ENCODE measurements at regions not wholly inside any gene's neighbourhood (a gene's known extent, or its start where the extent isn't known, plus 50 kb on each side); places are given as distances from the start of the nearest gene placed in this dataset.
A peak's percentile ranks its signal among the peaks of the same experiment; 100 is the strongest.

DNA sequence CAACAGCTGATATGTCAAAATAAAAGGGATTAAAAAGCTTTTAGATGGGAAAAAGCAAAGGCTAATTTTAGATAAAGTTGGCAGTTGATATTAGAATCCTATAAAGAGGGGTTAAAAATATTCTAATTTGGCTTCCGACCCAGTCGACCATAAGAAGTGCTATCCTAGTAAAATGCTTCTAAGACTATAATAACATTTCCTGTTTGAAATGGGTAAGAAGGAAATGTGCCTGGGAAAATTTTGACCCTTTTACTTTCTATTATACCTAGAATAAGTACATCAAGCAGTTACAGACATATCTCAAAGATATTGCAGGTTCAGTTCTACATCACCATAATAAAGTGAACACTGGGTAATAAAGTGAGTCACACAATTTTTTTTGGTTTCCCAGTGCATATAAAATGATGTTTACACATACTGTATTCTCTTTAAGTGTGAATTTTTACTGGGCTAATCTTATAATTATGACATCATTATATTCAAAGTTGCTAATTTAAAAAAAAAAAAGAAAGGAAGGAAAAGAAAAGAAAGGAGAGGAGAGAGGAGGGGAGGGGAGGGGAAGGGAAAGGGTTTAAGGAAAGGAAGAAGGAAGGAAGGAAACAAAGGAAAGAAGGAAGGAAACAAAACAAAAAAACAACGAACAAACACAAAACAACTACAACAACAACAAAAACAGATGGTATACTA is 308.2 kb upstream of the NR5A2 start:
- peaks cover 14% of the 10 kb centered on the region for H3K27me3 Mint-ChIP-seq
- no peaks in the 10 kb centered on the region for H3K36me3 Mint-ChIP-seq (ENCODE audit: low read depth)
- no peak overlapping the region for H3K27ac Mint-ChIP-seq
- no peaks in the 10 kb centered on the region for H3K9me3 Mint-ChIP-seq (ENCODE audit: low read depth)
- H3K4me3 Mint-ChIP-seq: no peak overlapping the region
- DNase-seq (no peak), ATAC-seq (no peak)
- CTCF ChIA-PET: interaction anchor here (1.0 kb wide), 1 partner anchor 11 kb away, joined by 3 read pairs; no protein-coding TSS in a partner anchor
- POLR2A ChIA-PET: no interaction called here
- intact Hi-C loops (cut with DNase I, micrococcal nuclease): no loop called here
- no peaks in the 10 kb centered on the region for H3K4me1 Mint-ChIP-seq

GRCh38 chr1:199720496-199720895 is 307.0 kb upstream of the NR5A2 start:
- CTCF ChIA-PET: no interaction called here

DNA sequence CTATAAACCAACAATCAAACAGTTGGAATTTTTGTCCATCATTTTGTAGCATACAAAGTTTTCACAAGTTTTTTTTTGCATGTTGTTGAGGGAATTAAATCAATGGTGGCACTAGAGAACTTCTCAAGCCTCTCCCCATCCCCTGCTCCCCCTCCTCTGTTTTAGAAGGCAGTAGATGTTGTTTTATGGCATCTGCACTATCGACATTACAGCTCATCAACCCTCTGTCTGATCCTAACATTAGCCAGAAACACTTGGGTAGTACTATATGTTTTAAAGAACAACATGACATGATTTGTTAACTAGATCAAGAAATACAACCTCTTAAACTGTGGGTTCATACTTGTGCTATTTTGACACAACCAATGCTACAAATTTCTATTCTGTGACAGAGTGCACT is 306.5 kb upstream of the NR5A2 start:
- H3K27ac Mint-ChIP-seq: no peak overlapping the region
- intact Hi-C loops (cut with DNase I, micrococcal nuclease): no loop called here
- ChIA-PET CTCF (interaction anchor here (0.7 kb wide), 1 partner anchor 282 kb away, joined by 3 read pairs; no protein-coding TSS in a partner anchor), POLR2A (no interaction called here)
- no peaks in the 10 kb centered on the region for H3K9me3 Mint-ChIP-seq (ENCODE audit: low read depth)
- no peaks in the 10 kb centered on the region for H3K36me3 Mint-ChIP-seq (ENCODE audit: low read depth)
- H3K4me3 Mint-ChIP-seq: no peak overlapping the region
- H3K27me3 Mint-ChIP-seq: peaks cover 11% of the 10 kb centered on the region
- peaks cover 7% of the 10 kb centered on the region for H3K4me1 Mint-ChIP-seq
- DNase-seq (no peak), ATAC-seq (no peak)

More at GRCh38 chr1:199720496-199720895, 307.0 kb upstream of the NR5A2 start:
- Mint-ChIP-seq H3K9me3 (ENCODE audit: low read depth) (no peaks in the 10 kb centered on the region), H3K36me3 (ENCODE audit: low read depth) (no peaks in the 10 kb centered on the region), H3K4me1 (peaks cover 7% of the 10 kb centered on the region), H3K4me3 (no peak overlapping the region), H3K27ac (no peak overlapping the region), H3K27me3 (peaks cover 11% of the 10 kb centered on the region)
- no peak for DNase-seq
- POLR2A ChIA-PET: no interaction called here
- ATAC-seq: no peak
- intact Hi-C loops (cut with DNase I, micrococcal nuclease): no loop called here

DNA sequence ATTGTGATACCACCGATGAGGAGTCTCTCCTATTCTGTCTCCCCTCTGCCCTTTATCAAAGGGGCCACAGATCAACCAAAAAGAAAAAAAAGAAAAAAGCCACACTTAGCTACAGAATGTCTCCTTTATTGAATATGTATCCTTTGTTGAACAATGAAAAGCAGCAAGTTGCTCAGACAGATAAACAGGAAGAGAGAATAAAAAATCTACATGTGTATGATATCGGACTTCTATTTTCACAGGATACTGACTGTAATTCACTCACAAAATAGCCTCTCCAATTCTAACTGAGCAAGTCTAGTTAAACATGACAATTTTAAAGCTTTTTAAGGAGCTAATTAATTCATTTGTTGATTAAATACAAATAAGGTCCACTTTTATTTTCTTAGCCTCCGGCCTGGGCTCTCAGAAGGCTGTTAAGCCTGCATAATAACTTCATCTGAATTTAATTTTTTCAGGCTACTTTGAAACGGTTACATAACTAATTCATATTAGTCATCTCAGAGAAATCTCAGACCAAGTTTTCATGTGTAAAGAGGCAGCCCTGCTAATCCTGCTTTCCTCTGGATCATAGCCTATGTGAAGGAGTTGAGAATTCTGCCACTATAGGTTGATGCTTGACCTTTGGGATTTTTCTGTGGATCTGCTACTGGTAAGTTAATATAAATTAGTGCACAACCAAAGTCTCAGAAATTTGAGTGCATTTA is 304.1 kb upstream of the NR5A2 start:
- H3K27ac Mint-ChIP-seq: no peak overlapping the region
- DNase-seq (no peak), ATAC-seq (no peak)
- H3K4me3 Mint-ChIP-seq: no peak overlapping the region
- no peaks in the 10 kb centered on the region for H3K9me3 Mint-ChIP-seq (ENCODE audit: low read depth)
- intact Hi-C loops (cut with DNase I, micrococcal nuclease): no loop called here
- ChIA-PET CTCF (interaction anchor here (0.6 to 1.5 kb wide), 3 partner anchors 9 to 47 kb away, joined by 3 read pairs; no protein-coding TSS in a partner anchor), POLR2A (no interaction called here)
- H3K27me3 Mint-ChIP-seq: peaks cover 11% of the 10 kb centered on the region
- H3K4me1 Mint-ChIP-seq: peaks cover 7% of the 10 kb centered on the region
- H3K36me3 Mint-ChIP-seq (ENCODE audit: low read depth): no peaks in the 10 kb centered on the region

DNA sequence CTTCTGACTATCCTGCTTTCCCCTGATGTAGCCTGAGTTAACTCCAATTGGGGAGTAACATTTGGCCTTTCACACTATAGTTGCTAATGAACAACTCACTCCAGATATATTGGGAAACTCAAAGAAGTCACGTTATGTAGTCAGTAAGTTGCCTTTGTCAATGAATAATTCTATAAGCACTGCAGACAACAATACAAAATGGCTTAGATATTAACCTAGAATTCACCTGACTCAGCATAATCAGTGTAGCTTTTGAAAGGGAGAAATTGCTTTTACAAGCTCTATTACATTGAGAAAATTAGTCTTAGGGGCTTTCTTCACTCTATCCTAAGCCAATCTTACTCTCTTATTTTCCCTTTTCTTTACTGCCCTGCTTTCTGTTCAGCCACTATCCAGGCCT is 303.5 kb upstream of the NR5A2 start:
- ChIA-PET POLR2A (no interaction called here), CTCF (interaction anchor here (0.6 to 1.5 kb wide), 3 partner anchors 10 to 48 kb away, joined by 3 read pairs; no protein-coding TSS in a partner anchor)
- DNase-seq (no peak), ATAC-seq (no peak)
- no peaks in the 10 kb centered on the region for H3K36me3 Mint-ChIP-seq (ENCODE audit: low read depth)
- intact Hi-C loops (cut with DNase I, micrococcal nuclease): no loop called here
- no peak overlapping the region for H3K4me3 Mint-ChIP-seq
- no peaks in the 10 kb centered on the region for H3K9me3 Mint-ChIP-seq (ENCODE audit: low read depth)
- H3K4me1 Mint-ChIP-seq: peaks cover 7% of the 10 kb centered on the region
- no peak overlapping the region for H3K27ac Mint-ChIP-seq
- peaks cover 9% of the 10 kb centered on the region for H3K27me3 Mint-ChIP-seq

- CTCF ChIA-PET: interaction anchor here (0.6 kb wide), 1 partner anchor 403 kb away, joined by 3 read pairs; no protein-coding TSS in a partner anchor
- POLR2A ChIA-PET: no interaction called here
- peaks cover 9% of the 10 kb centered on the region for H3K27me3 Mint-ChIP-seq
- peaks cover 7% of the 10 kb centered on the region for H3K4me1 Mint-ChIP-seq
- DNase-seq (no peak), ATAC-seq (peak; percentile 63)
- no peak overlapping the region for H3K4me3 Mint-ChIP-seq
- no peaks in the 10 kb centered on the region for H3K9me3 Mint-ChIP-seq (ENCODE audit: low read depth)
- H3K36me3 Mint-ChIP-seq (ENCODE audit: low read depth): no peaks in the 10 kb centered on the region
- intact Hi-C loops (cut with DNase I, micrococcal nuclease): no loop called here
- no peak overlapping the region for H3K27ac Mint-ChIP-seq
Measured at GRCh38 chr1:199725002-199725565, 302.4 kb upstream of the NR5A2 start.

- Mint-ChIP-seq H3K27ac (no peak overlapping the region), H3K9me3 (ENCODE audit: low read depth) (no peaks in the 10 kb centered on the region), H3K27me3 (peaks cover 14% of the 10 kb centered on the region), H3K4me3 (no peak overlapping the region), H3K36me3 (ENCODE audit: low read depth) (no peaks in the 10 kb centered on the region), H3K4me1 (peaks cover 7% of the 10 kb centered on the region)
- ChIA-PET POLR2A (no interaction called here), CTCF (no interaction called here)
- intact Hi-C loops (cut with DNase I, micrococcal nuclease): no loop called here
- ATAC-seq (no peak), DNase-seq (no peak)
Measured at GRCh38 chr1:199727682-199728081, 299.8 kb upstream of the NR5A2 start.

DNA sequence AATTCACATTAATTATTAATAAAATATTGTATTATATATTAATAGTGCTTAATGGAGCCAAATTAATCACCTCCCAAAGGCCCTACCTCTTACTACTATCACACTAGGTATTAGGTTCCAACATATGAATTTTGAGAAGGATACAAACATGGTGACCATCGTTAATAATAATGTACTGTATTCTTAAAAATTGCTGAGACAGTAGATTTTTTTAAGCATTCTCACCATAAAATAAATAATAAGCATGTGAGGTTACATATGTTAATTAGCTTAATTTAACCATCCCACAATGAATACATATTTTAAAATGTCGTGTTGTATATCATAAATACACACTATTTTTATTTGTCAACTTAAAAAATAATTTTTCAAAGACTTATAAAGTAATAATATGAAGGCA is 299.2 kb upstream of the NR5A2 start:
- no peak overlapping the region for H3K4me3 Mint-ChIP-seq
- peaks cover 14% of the 10 kb centered on the region for H3K27me3 Mint-ChIP-seq
- ChIA-PET CTCF (no interaction called here), POLR2A (no interaction called here)
- DNase-seq: no peak
- no peaks in the 10 kb centered on the region for H3K36me3 Mint-ChIP-seq (ENCODE audit: low read depth)
- H3K9me3 Mint-ChIP-seq (ENCODE audit: low read depth): no peaks in the 10 kb centered on the region
- peaks cover 7% of the 10 kb centered on the region for H3K4me1 Mint-ChIP-seq
- intact Hi-C loops (cut with DNase I, micrococcal nuclease): no loop called here
- H3K27ac Mint-ChIP-seq: no peak overlapping the region
- ATAC-seq: no peak

DNA sequence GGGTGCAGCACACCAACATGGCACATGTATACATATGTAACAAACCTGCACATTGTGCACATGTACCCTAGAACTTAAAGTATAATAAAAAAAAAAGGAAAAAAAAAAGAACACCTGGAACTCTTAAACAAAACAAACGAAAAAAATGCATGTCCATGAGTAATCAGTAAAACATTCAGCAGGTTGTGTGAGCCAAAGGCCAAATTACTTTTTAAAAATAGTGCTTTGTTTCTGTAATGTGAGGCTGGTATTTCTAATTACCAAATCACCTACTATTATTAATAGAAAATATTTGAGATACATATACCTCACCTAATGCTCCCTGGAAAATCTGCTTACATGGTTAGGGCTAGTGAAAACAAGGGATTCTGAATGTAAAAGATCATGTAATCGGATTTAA is 294.4 kb upstream of the NR5A2 start:
- DNase-seq (no peak), ATAC-seq (no peak)
- H3K4me1 Mint-ChIP-seq: no peaks in the 10 kb centered on the region
- ChIA-PET CTCF (no interaction called here), POLR2A (no interaction called here)
- no peak overlapping the region for H3K4me3 Mint-ChIP-seq
- no peak overlapping the region for H3K27ac Mint-ChIP-seq
- no peaks in the 10 kb centered on the region for H3K9me3 Mint-ChIP-seq (ENCODE audit: low read depth)
- intact Hi-C loops (cut with DNase I, micrococcal nuclease): no loop called here
- H3K27me3 Mint-ChIP-seq: peaks cover 5% of the 10 kb centered on the region
- no peaks in the 10 kb centered on the region for H3K36me3 Mint-ChIP-seq (ENCODE audit: low read depth)

DNA sequence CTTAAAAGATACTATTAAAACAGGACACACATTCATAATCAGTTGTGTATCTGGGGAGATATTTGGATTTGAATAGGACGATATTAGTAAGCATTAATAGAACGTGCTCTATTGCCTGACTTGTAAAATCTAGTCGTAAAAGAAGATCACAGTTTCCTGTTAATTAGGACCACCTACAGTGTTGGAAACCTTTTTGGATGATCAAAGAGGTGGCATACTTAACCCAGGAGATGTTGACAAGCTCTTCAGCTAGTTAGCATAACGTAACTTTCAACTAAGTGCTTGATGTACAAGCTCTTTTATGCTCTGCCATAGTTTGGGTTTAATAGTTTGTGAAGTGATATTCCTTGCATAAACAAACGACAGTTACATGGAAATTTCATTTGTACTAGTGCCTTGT is 293.3 kb upstream of the NR5A2 start:
- Mint-ChIP-seq H3K27ac (no peak overlapping the region), H3K9me3 (ENCODE audit: low read depth) (no peaks in the 10 kb centered on the region), H3K27me3 (peaks cover 5% of the 10 kb centered on the region), H3K36me3 (ENCODE audit: low read depth) (no peaks in the 10 kb centered on the region), H3K4me3 (no peak overlapping the region), H3K4me1 (no peaks in the 10 kb centered on the region)
- POLR2A ChIA-PET: no interaction called here
- ATAC-seq (no peak), DNase-seq (no peak)
- intact Hi-C loops (cut with DNase I, micrococcal nuclease): no loop called here
- CTCF ChIA-PET: no interaction called here

- H3K4me1 Mint-ChIP-seq: no peaks in the 10 kb centered on the region
- CTCF ChIA-PET: interaction anchor here (0.8 kb wide), 1 partner anchor 1628 kb away, joined by 4 read pairs; no protein-coding TSS in a partner anchor
- intact Hi-C loops (cut with DNase I, micrococcal nuclease): no loop called here
- no peaks in the 10 kb centered on the region for H3K36me3 Mint-ChIP-seq (ENCODE audit: low read depth)
- DNase-seq: no peak
- H3K4me3 Mint-ChIP-seq: no peak overlapping the region
- POLR2A ChIA-PET: no interaction called here
- peaks cover 9% of the 10 kb centered on the region for H3K27me3 Mint-ChIP-seq
- ATAC-seq: no peak
- no peak overlapping the region for H3K27ac Mint-ChIP-seq
- H3K9me3 Mint-ChIP-seq (ENCODE audit: low read depth): no peaks in the 10 kb centered on the region
Measured at GRCh38 chr1:199735660-199736059, 291.9 kb upstream of the NR5A2 start.

DNA sequence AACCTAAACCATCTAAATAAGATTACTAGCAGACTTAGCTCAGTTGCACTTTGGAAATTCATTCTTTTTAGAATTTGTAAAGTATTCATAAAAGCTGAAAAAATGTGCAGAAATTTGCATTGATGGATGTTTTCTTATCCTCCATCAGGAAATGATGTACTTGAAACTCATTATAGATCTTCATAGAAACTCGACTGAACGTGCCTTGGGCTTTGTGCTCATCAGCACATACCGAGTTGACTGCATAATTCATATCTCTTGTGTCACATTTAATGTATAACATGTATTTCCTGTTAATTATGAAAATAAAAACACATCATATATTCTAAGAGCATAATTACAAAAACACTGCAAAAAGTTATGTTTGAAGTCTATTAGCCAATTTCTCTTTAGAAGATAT is 290.9 kb upstream of the NR5A2 start:
- ATAC-seq (no peak), DNase-seq (no peak)
- Mint-ChIP-seq H3K27ac (no peak overlapping the region), H3K36me3 (ENCODE audit: low read depth) (no peaks in the 10 kb centered on the region), H3K4me1 (no peaks in the 10 kb centered on the region), H3K27me3 (peaks cover 5% of the 10 kb centered on the region), H3K9me3 (ENCODE audit: low read depth) (no peaks in the 10 kb centered on the region), H3K4me3 (no peak overlapping the region)
- CTCF ChIA-PET: no interaction called here
- intact Hi-C loops (cut with DNase I, micrococcal nuclease): no loop called here
- POLR2A ChIA-PET: no interaction called here
